HepG2 (cell line): ENCODE measurements at regions not wholly inside any gene's neighbourhood (a gene's known extent, or its start where the extent isn't known, plus 50 kb on each side); places are given as distances from the start of the nearest gene placed in this dataset.
A peak's percentile ranks its signal among the peaks of the same experiment; 100 is the strongest.

Experiments
- ATAC-seq: fragments of 200-7000 bp; cut with Tn5 transposase; 3 replicates; pipeline ENCODE4 v1.9.1; 2020; ENCODE audit warnings: mild to moderate bottlenecking, moderate library complexity
- BruUV-seq: library from RNA; stranded (reverse); fragments of 400-500 nt; replicated peaks from 2 replicates; lab custom pipeline; 2021; lab: Mats Ljungman, UMichigan
- CTCF ChIA-PET: fragments of 300-600 bp; formaldehyde crosslinking; extraction: SDS; loops from one replicate; lab custom pipeline; 2021; ENCODE audit warnings: low total read pairs, inconsistent platforms, low intra/inter-chr PET ratio; lab: Yijun Ruan, JAX
- POLR2A ChIA-PET: fragments of 350-600 bp; sonication (Branson Sonifier 250); formaldehyde crosslinking; loops from one replicate; lab custom pipeline; 2020; ENCODE audit warnings: antibody characterized with exemption, inconsistent platforms; lab: Yijun Ruan, JAX
- DNase-seq: peaks from one replicate; pipeline ENCODE4 v3.0.0-alpha.2; 2015; ENCODE audit warnings: low spot score
- FAIRE-seq: peaks from 3 replicates; lab custom pipeline; 2011; peaks lifted over from hg19 to GRCh38; lab: Jason Lieb, UNC
- H2AFZ ChIP-seq: one replicate; pipeline ENCODE4 v1.6.1; 2011; ENCODE audit warnings: low read length, inconsistent platforms
- H3K27ac ChIP-seq: fragments of 300-600 bp; 3 replicates; pipeline ENCODE4 v1.8.0; 2011; ENCODE audit warnings: mixed run types, mild to moderate bottlenecking, mixed read lengths, low read length, inconsistent platforms; ENCODE audit not compliant: insufficient read depth; ENCODE audit errors: extremely low read length
- H3K27me3 ChIP-seq, 2 experiments: fragments of 200-600 bp in 1 of 2; 2 replicates in 1 of 2; 3 replicates in 1 of 2; pipeline versions ENCODE4 v1.6.0 to v1.8.0; 2011; ENCODE audit warnings: low read length in 2 of 2, mild to moderate bottlenecking in 2 of 2, moderate library complexity in 2 of 2, inconsistent platforms in 1 of 2; ENCODE audit not compliant: insufficient read depth in 2 of 2, control insufficient read depth in 1 of 2
- H3K36me3 ChIP-seq, 2 experiments: fragments of 200-600 bp in 1 of 2; replicated peaks in 1 of 2; 2 replicates in 1 of 2; 3 replicates in 1 of 2; pipeline versions ENCODE4 v1.5.1 to v1.8.0; 2011; ENCODE audit warnings: low read length in 2 of 2, inconsistent platforms in 1 of 2; ENCODE audit not compliant: insufficient read depth in 2 of 2, control insufficient read depth in 1 of 2
- H3K4me1 ChIP-seq: 2 replicates; pipeline ENCODE4 v1.5.1; 2012; ENCODE audit warnings: low read length, inconsistent platforms; ENCODE audit not compliant: insufficient read depth
- H3K4me2 ChIP-seq: 2 replicates; pipeline ENCODE4 v1.6.0; 2011; ENCODE audit warnings: low read depth, low read length, inconsistent platforms
- H3K4me3 ChIP-seq, 3 experiments: fragments of 200-600 bp in 1 of 3; sonication (generic), shearing (Covaris generic) in 1 of 3; replicated peaks in 1 of 3; 2 replicates each; pipeline ENCODE4 v1.5.1; 2011 to 2016; ENCODE audit warnings: low read length in 3 of 3, inconsistent platforms in 2 of 3, low read depth in 2 of 3, mild to moderate bottlenecking in 2 of 3, control low read depth in 1 of 3, mixed read lengths in 1 of 3; ENCODE audit not compliant: insufficient read depth in 1 of 3
- H3K79me2 ChIP-seq: one replicate; pipeline ENCODE4 v1.6.1; 2011; ENCODE audit warnings: low read length, inconsistent platforms; ENCODE audit not compliant: insufficient read depth
- H3K9ac ChIP-seq: 2 replicates; pipeline ENCODE4 v1.6.0; 2011; ENCODE audit warnings: mild to moderate bottlenecking, low read depth, low read length, inconsistent platforms; ENCODE audit not compliant: insufficient read depth
- H3K9me3 ChIP-seq: 2 replicates; pipeline ENCODE4 v1.5.1; 2012; ENCODE audit warnings: mild to moderate bottlenecking, low read length
- H4K20me1 ChIP-seq: 2 replicates; pipeline ENCODE4 v1.6.0; 2011; ENCODE audit warnings: inconsistent platforms, mild to moderate bottlenecking, low read length, moderate library complexity; ENCODE audit not compliant: insufficient read depth
- BCL6 ChIP-seq: IDR thresholded peaks from 2 replicates; pipeline ENCODE4 v1.6.1; 2016; ENCODE audit warnings: missing genetic modification reagents, missing compliant biosample characterization
- CTCF ChIP-seq: sonication (generic); formaldehyde crosslinking; IDR thresholded peaks from 2 replicates; pipeline ENCODE4 v1.5.0; 2020; ENCODE audit warnings: mild to moderate bottlenecking, missing genetic modification reagents, moderate library complexity
- SPEN ChIP-seq: sonication (generic); formaldehyde crosslinking; IDR thresholded peaks from 2 replicates; pipeline ENCODE4 v1.5.1; 2020; ENCODE audit warnings: low read depth, mild to moderate bottlenecking, missing genetic modification reagents
- ZKSCAN8 ChIP-seq: IDR thresholded peaks from 2 replicates; pipeline ENCODE4 v1.6.1; 2016; ENCODE audit warnings: borderline replicate concordance, missing genetic modification reagents, missing compliant biosample characterization
- ZNF33B ChIP-seq: sonication (generic); formaldehyde crosslinking; IDR thresholded peaks from 2 replicates; pipeline ENCODE4 v1.5.1; 2020; ENCODE audit warnings: mild to moderate bottlenecking, missing genetic modification reagents
- ZNF468 ChIP-seq: sonication (generic); formaldehyde crosslinking; IDR thresholded peaks from 2 replicates; pipeline ENCODE4 v1.8.0; 2022; ENCODE audit warnings: mild to moderate bottlenecking, moderate library complexity, missing genetic modification reagents
- ZNF570 ChIP-seq: sonication (generic); formaldehyde crosslinking; IDR thresholded peaks from 2 replicates; pipeline ENCODE4 v1.4.0; 2020; ENCODE audit warnings: mild to moderate bottlenecking, missing genetic modification reagents, borderline replicate concordance
- ZNF674 ChIP-seq: sonication (generic); formaldehyde crosslinking; IDR thresholded peaks from 2 replicates; pipeline ENCODE4 v1.5.0; 2020; ENCODE audit warnings: low read depth, mild to moderate bottlenecking, missing genetic modification reagents
- WGBS: methylation state at CpG from one replicate; pipeline ENCODE4 v1.1.6; 2017; ENCODE audit warnings: low lambda C conversion rate; 5-methylcytosine and 5-hydroxymethylcytosine counted together
- in situ Hi-C: cut with HindIII; loops from 2 replicates; pipeline ENCODE4 v1.10.0; 2017; ENCODE audit warnings: low pct_unique_long_range_greater_than_20kb; ENCODE audit not compliant: extremely low pct_ligation_motif_present
- intact Hi-C: fragments of 100-400 bp; cut with micrococcal nuclease; formaldehyde crosslinking; loops from one replicate; pipeline ENCODE4 v1.10.0; 2022; ENCODE audit not compliant: unreplicated experiment
- TF ChIP-seq, protein P1 (sequence below): sonication (generic); formaldehyde crosslinking; IDR thresholded peaks from 2 replicates; pipeline ENCODE4 v1.4.0; 2020; ENCODE audit warnings: mild to moderate bottlenecking, missing genetic modification reagents
- TF ChIP-seq, protein P2 (sequence below): sonication (generic); formaldehyde crosslinking; IDR thresholded peaks from 2 replicates; pipeline ENCODE4 v1.9.0; 2022; ENCODE audit warnings: missing genetic modification reagents, mild to moderate bottlenecking, borderline replicate concordance

DNA sequence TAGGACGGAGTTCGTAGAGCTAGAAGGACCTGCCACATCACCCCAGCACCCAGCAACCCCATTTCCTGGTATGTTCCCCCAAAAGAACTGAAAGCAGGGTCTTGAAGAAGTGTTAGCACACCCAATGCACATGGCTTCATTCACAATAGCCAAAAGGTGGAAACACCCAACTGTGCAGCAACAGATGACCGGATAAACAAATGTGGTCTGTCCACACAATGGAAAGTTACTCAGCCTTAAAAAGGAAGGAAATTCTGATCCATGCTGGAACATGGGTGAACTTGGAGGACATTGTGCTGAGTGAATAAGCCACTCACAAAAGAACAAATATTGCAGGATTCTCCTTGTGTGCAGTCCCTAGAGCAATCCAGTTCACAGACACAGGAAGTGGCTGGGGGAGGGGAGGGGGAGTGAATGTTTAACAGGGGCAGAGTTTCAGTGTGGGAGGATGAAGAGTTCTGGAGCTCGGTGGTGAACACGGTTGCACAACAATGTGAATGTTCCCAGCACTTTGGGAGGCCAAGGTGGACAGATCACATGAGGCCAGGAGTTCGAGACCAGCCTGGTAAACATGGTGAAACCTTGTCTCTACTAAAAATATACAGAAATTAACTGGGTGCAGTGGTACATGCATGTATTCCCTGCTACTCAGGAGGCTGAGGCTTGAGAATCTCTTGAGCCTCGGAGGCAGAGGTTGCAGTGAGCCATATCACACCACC, 157.5 kb downstream of the NUP210 start:
- H3K27ac ChIP-seq = peak overlapping the region; percentile 93
- no peaks in the 10 kb centered on the region for H4K20me1 ChIP-seq
- no TSS peak for BruUV-seq
- WGBS = 26% methylated on average over 7 of the region's 7 CpGs
- H3K79me2 ChIP-seq = peaks cover 57% of the 10 kb centered on the region
- no peak overlapping the region for H2AFZ ChIP-seq
- CTCF ChIA-PET = interaction anchor here (1.4 kb wide), 1 partner anchor 20 kb away, joined by 4 read pairs; no protein-coding TSS in a partner anchor
- peak overlapping the region; percentile 65 for H3K9ac ChIP-seq
- H3K9me3 ChIP-seq = no peaks in the 10 kb centered on the region
- peaks cover 92% of the 10 kb centered on the region for H3K4me1 ChIP-seq
- POLR2A ChIA-PET = interaction anchor here (0.6 to 1.9 kb wide), 5 partner anchors 8 to 20 kb away, joined by 3 to 18 read pairs (median 4); no protein-coding TSS in a partner anchor
- H3K36me3 ChIP-seq = peaks cover 0 to 7% of the 10 kb centered on the region in 2 experiments; a peak in 1 of 5 replicates
- peak overlapping the region; percentile 66 for H3K4me2 ChIP-seq
- H3K27me3 ChIP-seq = no peaks in the 10 kb centered on the region
- intact Hi-C loops (loop anchor here (1.0 kb wide), 1 partner anchor 8 kb away; no protein-coding TSS in a partner anchor), in situ Hi-C loops (no loop called here)
- no peak overlapping the region for H3K4me3 ChIP-seq
- FAIRE-seq (peak; percentile 100), ATAC-seq (peak; percentile 72), DNase-seq (peak; percentile 99)
- TF ChIP-seq ZNF33B (no peak), ZKSCAN8 (CRISPR knock-in tag) (peak; percentile 97; the same call in 1 of the 2 replicates), ZNF674 (CRISPR knock-in tag) (no peak), BCL6 (peak; percentile 95), SPEN (CRISPR knock-in tag) (peak; percentile 75; the same call in 1 of the 2 replicates), CTCF (CRISPR knock-in tag) (peak; percentile 18; the same call in 1 of the 2 replicates), ZNF570 (CRISPR knock-in tag) (0 out of 2 replicates have a peak, but pooled peaks have one; percentile 80), ZNF468 (CRISPR knock-in tag) (no peak)
- TF ChIP-seq, protein P1, sequence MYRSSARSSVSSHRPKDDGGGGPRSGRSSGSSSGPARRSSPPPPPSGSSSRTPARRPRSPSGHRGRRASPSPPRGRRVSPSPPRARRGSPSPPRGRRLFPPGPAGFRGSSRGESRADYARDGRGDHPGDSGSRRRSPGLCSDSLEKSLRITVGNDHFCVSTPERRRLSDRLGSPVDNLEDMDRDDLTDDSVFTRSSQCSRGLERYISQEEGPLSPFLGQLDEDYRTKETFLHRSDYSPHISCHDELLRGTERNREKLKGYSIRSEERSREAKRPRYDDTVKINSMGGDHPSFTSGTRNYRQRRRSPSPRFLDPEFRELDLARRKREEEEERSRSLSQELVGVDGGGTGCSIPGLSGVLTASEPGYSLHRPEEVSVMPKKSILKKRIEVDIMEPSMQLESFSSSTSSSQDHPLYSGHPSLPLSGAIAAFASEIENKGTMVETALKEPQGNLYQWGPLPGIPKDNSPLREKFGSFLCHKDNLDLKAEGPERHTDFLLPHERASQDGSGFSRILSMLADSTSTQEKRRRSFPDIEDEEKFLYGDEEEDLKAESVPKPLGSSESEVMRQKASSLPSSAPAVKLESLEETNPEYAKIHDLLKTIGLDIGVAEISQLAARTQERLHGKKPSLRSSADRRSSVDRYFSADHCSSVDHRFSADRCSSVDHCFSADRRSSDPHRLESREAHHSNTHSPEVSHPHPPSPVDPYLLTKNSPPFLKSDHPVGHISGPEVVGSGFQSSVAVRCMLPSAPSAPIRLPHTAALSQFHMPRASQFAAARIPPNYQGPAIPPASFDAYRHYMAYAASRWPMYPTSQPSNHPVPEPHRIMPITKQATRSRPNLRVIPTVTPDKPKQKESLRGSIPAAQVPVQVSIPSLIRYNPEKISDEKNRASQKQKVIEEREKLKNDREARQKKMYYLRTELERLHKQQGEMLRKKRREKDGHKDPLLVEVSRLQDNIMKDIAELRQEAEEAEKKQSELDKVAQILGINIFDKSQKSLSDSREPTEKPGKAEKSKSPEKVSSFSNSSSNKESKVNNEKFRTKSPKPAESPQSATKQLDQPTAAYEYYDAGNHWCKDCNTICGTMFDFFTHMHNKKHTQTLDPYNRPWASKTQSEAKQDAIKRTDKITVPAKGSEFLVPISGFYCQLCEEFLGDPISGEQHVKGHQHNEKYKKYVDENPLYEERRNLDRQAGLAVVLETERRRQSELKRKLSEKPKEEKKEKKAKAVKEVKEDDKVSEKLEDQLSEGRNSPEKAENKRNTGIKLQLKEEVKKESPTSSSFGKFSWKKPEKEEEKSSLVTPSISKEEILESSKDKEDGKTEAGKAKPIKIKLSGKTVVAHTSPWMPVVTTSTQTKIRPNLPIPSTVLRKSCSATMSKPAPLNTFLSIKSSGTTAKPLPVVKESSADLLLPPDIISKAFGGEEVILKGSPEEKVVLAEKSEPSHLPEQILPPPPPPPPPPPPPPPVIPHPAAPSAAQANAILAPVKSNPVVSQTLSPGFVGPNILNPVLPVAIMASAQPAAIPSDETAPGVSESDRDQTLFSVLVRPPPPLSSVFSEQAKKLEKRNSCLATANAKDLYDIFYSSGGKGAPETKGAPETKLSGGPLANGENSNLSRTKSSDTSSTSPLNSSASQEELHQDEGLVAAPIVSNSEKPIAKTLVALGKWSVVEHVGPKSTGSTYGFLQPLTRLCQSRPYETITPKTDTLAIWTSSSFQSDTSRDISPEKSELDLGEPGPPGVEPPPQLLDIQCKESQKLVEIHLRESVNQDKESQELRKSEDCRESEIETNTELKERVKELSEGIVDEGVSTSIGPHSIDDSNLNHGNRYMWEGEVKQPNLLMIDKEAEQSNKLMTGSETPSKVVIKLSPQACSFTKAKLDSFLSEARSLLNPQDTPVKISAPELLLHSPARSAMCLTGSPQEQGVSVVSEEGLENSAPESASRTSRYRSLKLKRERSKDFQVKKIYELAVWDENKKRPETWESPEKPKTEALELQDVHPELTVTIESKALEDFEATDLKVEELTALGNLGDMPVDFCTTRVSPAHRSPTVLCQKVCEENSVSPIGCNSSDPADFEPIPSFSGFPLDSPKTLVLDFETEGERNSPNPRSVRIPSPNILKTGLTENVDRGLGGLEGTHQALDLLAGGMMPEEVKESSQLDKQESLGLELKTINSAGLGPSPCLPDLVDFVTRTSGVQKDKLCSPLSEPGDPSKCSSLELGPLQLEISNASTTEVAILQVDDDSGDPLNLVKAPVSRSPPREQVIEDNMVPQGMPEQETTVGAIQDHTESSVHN (CRISPR knock-in tag) = peak; percentile 78; the same call in 1 of the 2 replicates
- TF ChIP-seq, protein P2, sequence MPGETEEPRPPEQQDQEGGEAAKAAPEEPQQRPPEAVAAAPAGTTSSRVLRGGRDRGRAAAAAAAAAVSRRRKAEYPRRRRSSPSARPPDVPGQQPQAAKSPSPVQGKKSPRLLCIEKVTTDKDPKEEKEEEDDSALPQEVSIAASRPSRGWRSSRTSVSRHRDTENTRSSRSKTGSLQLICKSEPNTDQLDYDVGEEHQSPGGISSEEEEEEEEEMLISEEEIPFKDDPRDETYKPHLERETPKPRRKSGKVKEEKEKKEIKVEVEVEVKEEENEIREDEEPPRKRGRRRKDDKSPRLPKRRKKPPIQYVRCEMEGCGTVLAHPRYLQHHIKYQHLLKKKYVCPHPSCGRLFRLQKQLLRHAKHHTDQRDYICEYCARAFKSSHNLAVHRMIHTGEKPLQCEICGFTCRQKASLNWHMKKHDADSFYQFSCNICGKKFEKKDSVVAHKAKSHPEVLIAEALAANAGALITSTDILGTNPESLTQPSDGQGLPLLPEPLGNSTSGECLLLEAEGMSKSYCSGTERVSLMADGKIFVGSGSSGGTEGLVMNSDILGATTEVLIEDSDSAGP = peak; percentile 19; the same call in 1 of the 2 replicates
